B cell (primary cell): ENCODE measurements at regions not wholly inside any gene's neighbourhood (a gene's known extent, or its start where the extent isn't known, plus 50 kb on each side); places are given as distances from the start of the nearest gene placed in this dataset.

Source experiments
- CTCF ChIP-seq: fragments of 200-600 bp; IDR thresholded peaks from one replicate; pipeline ENCODE4 v1.8.0; 2022; ENCODE audit warnings: antibody characterized with exemption, mild to moderate bottlenecking
- EZH2 ChIP-seq: IDR thresholded peaks from 2 replicates; pipeline ENCODE4 v1.6.1; 2012; ENCODE audit warnings: borderline replicate concordance, low read depth, mild to moderate bottlenecking, moderate library complexity, low read length; ENCODE audit not compliant: insufficient read depth, poor library complexity, severe bottlenecking

- no peak for TF ChIP-seq CTCF
- TF ChIP-seq EZH2: no peak
Measured at GRCh38 chr18:77865853-77866252, 616.2 kb downstream of the GALR1 start.
